Loucy (cell line): ENCODE measurements at regions not wholly inside any gene's neighbourhood (a gene's known extent, or its start where the extent isn't known, plus 50 kb on each side); places are given as distances from the start of the nearest gene placed in this dataset.

ENCODE experiments used
- H2AFZ ChIP-seq: fragments of 200-600 bp; sonication (generic); 2 replicates; pipeline ENCODE4 v1.6.0; 2016; ENCODE audit warnings: antibody characterized with exemption, mild to moderate bottlenecking, low read length, moderate library complexity
- H3F3A ChIP-seq: fragments of 200-600 bp; 2 replicates; pipeline ENCODE4 v1.6.0; 2016; ENCODE audit warnings: antibody characterized with exemption, low read depth, mild to moderate bottlenecking
- H3K27me3 ChIP-seq: fragments of 200-600 bp; sonication (generic); 2 replicates; pipeline ENCODE4 v1.6.1; 2014; ENCODE audit warnings: low read length, mild to moderate bottlenecking; ENCODE audit not compliant: insufficient read depth, poor library complexity, severe bottlenecking
- H3K36me3 ChIP-seq: fragments of 200-600 bp; sonication (generic); 2 replicates; pipeline ENCODE4 v1.6.1; 2016; ENCODE audit warnings: low read length; ENCODE audit not compliant: insufficient read depth
- H3K4me1 ChIP-seq: fragments of 200-600 bp; sonication (generic); 2 replicates; pipeline ENCODE4 v1.5.1; 2014; ENCODE audit warnings: low read length, mild to moderate bottlenecking; ENCODE audit not compliant: insufficient read depth, poor library complexity, severe bottlenecking
- H3K4me2 ChIP-seq: fragments of 200-600 bp; sonication (generic); 2 replicates; pipeline ENCODE4 v1.6.0; 2014; ENCODE audit warnings: antibody characterized with exemption, low read length, low read depth, mild to moderate bottlenecking; ENCODE audit not compliant: poor library complexity, severe bottlenecking
- H3K4me3 ChIP-seq: fragments of 200-600 bp; sonication (generic); 2 replicates; pipeline ENCODE4 v1.5.1; 2014; ENCODE audit warnings: low read length, mild to moderate bottlenecking, mixed read lengths; ENCODE audit not compliant: poor library complexity, severe bottlenecking
- H3K79me2 ChIP-seq: fragments of 200-600 bp; sonication (generic); 2 replicates; pipeline ENCODE4 v1.6.1; 2014; ENCODE audit warnings: low read length; ENCODE audit not compliant: insufficient read depth
- H3K9ac ChIP-seq: fragments of 200-600 bp; sonication (generic); 2 replicates; pipeline ENCODE4 v1.6.0; 2014; ENCODE audit warnings: mild to moderate bottlenecking, low read depth, low read length, moderate library complexity; ENCODE audit not compliant: poor library complexity, severe bottlenecking
- H3K9me2 ChIP-seq: fragments of 200-600 bp; sonication (generic); replicated peaks from 2 replicates; pipeline ENCODE4 v1.6.1; 2016; ENCODE audit warnings: low read depth, low read length, mixed read lengths
- H3K9me3 ChIP-seq: fragments of 200-600 bp; sonication (generic); 2 replicates; pipeline ENCODE4 v1.6.1; 2014; ENCODE audit warnings: mild to moderate bottlenecking, antibody characterized with exemption, low read length, low read depth; ENCODE audit not compliant: insufficient read depth
- H4K20me1 ChIP-seq: fragments of 200-600 bp; sonication (generic); 2 replicates; pipeline ENCODE4 v1.6.0; 2014; ENCODE audit warnings: antibody characterized with exemption, low read length, mild to moderate bottlenecking; ENCODE audit not compliant: insufficient read depth, poor library complexity, severe bottlenecking
- CTCF ChIP-seq: fragments of 200-600 bp; sonication (generic); conservative IDR thresholded peaks from 2 replicates; pipeline ENCODE4 v1.5.1; 2014; ENCODE audit warnings: mild to moderate bottlenecking, antibody characterized with exemption, low read length
- EZH2phosphoT487 ChIP-seq: fragments of 200-600 bp; IDR thresholded peaks from 2 replicates; pipeline ENCODE4 v1.6.1; 2018; ENCODE audit warnings: antibody characterized with exemption, mild to moderate bottlenecking, moderate library complexity, borderline replicate concordance

- Histone ChIP-seq H3K4me2 (no peak overlapping the region), H3K36me3 (no peaks in the 10 kb centered on the region), H4K20me1 (no peaks in the 10 kb centered on the region), H3F3A (no peaks in the 10 kb centered on the region), H3K79me2 (no peaks in the 10 kb centered on the region), H3K9me2 (no peaks in the 10 kb centered on the region), H3K27me3 (no peaks in the 10 kb centered on the region), H3K9me3 (no peaks in the 10 kb centered on the region), H3K4me3 (no peak overlapping the region), H3K9ac (no peak overlapping the region), H2AFZ (no peak overlapping the region), H3K4me1 (no peaks in the 10 kb centered on the region)
- TF ChIP-seq CTCF: no peak
- no peak for TF ChIP-seq EZH2phosphoT487
Observed at GRCh38 chr1:229782469-229782868, 156.4 kb downstream of the URB2 start.

GRCh38 chr1:229784834-229785233 is 158.8 kb downstream of the URB2 start:
- Histone ChIP-seq H2AFZ (no peak overlapping the region), H3K79me2 (no peaks in the 10 kb centered on the region), H3F3A (no peaks in the 10 kb centered on the region), H4K20me1 (no peaks in the 10 kb centered on the region), H3K36me3 (no peaks in the 10 kb centered on the region), H3K4me1 (no peaks in the 10 kb centered on the region), H3K4me3 (no peak overlapping the region), H3K4me2 (no peak overlapping the region), H3K9me3 (no peaks in the 10 kb centered on the region), H3K9me2 (no peaks in the 10 kb centered on the region), H3K27me3 (no peaks in the 10 kb centered on the region), H3K9ac (no peak overlapping the region)
- TF ChIP-seq CTCF (no peak), EZH2phosphoT487 (no peak)

DNA sequence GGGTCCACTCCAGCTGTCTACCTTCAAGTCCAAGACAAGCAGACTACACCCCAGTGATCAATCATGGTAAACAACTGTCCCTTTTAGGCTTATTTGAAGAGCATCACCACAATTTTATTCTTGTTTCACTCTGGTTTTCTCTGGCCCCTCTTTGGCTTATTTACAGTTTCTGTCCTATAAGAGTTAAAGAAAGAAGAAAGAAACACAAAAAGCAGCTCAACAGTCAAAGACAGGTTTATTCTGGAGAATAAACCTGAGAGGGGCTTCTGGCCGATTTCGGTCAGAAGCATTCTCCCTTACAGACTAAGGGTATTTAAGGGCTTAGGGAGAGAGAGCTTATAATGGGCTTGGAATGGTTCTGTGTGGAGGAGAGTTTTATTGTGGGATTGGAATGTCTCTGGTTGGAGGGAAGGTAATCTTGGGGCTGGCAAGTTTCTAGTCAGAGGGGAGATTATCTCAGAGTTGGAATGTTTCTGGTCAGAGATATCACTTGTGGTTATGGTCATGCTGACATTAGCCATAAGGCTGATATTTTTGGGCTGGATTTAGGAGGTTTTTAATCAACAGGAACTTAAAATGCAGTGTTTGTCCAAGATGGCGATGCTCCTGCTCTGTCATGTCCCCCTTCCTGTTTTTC is 161.0 kb downstream of the URB2 start:
- H3K9me2 ChIP-seq: no peaks in the 10 kb centered on the region
- no peak overlapping the region for H3K4me2 ChIP-seq
- no peak overlapping the region for H3K9ac ChIP-seq
- H2AFZ ChIP-seq: no peak overlapping the region
- no peak for TF ChIP-seq EZH2phosphoT487
- no peak for TF ChIP-seq CTCF
- no peaks in the 10 kb centered on the region for H3K9me3 ChIP-seq
- H3K4me3 ChIP-seq: no peak overlapping the region
- H3F3A ChIP-seq: no peaks in the 10 kb centered on the region
- H3K27me3 ChIP-seq: no peaks in the 10 kb centered on the region
- peaks cover 8% of the 10 kb centered on the region for H3K4me1 ChIP-seq
- H3K79me2 ChIP-seq: no peaks in the 10 kb centered on the region
- H3K36me3 ChIP-seq: no peaks in the 10 kb centered on the region
- no peaks in the 10 kb centered on the region for H4K20me1 ChIP-seq
